Activated T-helper 1 cell treated with anti-CD3 and anti-CD28 coated beads, Interleukin-2, amount 50 U/mL, for 16 hours (primary cell): ENCODE measurements at regions not wholly inside any gene's neighbourhood (a gene's known extent, or its start where the extent isn't known, plus 50 kb on each side); places are given as distances from the start of the nearest gene placed in this dataset.

Source experiments
- DNase-seq, 2 donors: peaks; one replicate each; pipeline ENCODE4 v3.0.0-alpha.2; 2020; ENCODE audit warnings: low read depth in 1 of 2, low spot score in 1 of 2

DNA sequence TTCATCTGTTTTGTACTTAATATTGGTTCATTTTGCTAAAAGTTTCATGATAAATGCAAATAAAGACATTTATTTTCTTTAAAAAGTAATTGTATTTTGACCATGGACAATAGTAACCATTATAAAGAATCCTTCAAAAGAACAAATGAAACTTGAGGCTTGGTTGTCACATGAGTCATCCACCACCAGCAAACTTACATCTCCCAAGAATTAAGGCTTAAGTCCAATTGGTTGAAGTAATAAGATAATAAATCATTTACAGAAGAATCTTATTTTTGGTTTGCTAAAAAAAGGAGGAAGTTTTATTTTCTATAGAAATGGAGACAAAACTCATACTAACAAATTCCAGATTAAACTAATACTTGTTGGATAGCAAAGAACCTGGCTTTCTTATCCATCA, 84.8 kb upstream of the KITLG start:
- no peak for DNase-seq

DNA sequence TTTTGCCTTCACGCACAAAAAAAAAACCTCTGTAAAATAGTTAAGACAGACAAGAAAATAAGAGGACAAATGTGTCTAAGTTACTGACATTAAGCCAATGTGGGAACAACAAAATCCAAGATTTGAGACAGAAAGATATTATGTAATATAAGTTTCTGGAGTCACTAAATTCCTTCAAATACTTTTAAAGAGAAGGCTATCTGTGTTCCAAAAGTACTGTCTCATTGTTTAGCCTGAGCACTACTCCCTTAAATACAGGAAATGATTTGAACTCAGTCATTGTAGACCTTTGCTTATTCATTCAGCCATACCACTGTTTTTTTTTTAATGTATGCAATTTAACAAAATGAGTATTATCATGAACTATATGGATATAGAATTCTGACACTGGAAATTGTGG, 82.7 kb upstream of the KITLG start:
- no peak for DNase-seq

- no peak for DNase-seq
These were observed 81.8 kb upstream of the KITLG start for GRCh38 chr12:88662093-88662492.

DNA sequence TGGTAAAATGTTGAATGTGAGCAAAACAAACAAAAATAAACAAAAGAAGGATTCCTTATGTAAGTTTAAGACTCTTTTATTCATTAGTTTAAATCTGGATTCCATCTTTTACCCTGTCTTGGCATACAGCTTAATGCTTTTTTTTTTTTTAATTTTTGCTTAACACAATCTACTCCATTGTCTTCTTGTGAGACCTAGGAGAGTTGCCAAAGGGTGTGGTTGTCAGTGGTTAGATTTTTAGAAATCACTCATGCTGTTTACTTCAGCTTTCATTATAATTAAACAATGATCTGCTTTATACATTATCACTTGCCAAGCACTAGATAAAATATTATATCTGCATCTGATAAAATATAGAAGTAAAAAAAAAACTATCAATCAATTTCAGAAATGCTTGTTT, 77.7 kb upstream of the KITLG start:
- no peak for DNase-seq

- DNase-seq, result no peak
These were observed 70.4 kb upstream of the KITLG start for GRCh38 chr12:88650715-88651114.

DNA sequence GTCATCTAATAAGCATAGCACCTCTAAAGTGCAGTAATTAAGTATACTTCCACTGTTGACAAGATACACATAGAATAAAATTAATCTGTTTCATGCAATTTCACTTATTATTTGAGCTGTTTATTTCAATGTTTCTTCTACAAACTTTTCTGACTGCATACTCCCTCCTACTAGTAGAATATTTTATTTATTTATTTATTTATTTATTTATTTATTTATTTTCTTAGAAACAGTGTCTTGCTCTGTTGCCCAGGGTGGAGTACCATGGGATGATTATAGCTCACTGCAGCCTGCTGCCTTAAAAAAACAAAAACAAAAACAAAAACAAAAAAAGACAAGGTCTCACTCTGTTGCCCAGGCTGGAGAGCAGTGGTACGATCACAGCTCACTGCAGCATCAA, 68.4 kb upstream of the KITLG start:
- DNase-seq, result no peak

GRCh38 chr12:88646824-88647223, 66.6 kb upstream of the KITLG start:
- DNase-seq, result no peak

DNA sequence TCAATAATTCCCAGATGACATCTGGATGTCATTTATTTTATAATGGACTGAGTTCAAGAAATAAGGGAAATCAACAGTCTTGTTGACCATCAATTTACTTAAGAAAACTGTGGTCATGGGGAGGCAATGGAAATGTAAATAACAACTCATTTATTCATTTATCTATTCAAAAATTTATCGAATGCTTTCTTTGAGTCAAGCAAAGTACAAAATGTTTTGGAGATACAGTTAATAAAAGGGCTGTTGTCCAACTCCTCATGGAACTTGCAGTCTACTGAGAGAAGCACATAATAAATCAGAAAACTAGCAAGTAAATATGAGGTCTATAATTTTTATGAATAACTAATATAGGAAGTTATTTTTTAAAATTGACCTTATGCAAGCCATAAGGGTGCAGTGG, 65.5 kb upstream of the KITLG start:
- DNase-seq, result no peak

- no peak for DNase-seq
These were observed 64.9 kb upstream of the KITLG start for GRCh38 chr12:88644946-88645702.

GRCh38 chr12:88643685-88644084, 63.4 kb upstream of the KITLG start:
- no peak for DNase-seq

GRCh38 chr12:88642675-88643431, 62.6 kb upstream of the KITLG start:
- DNase-seq, result no peak

- DNase-seq, result no peak
These were observed 58.9 kb upstream of the KITLG start for GRCh38 chr12:88638966-88639760.

- no peak for DNase-seq
These were observed 58.1 kb upstream of the KITLG start for GRCh38 chr12:88638388-88638787.

- DNase-seq, result no peak
These were observed 53.7 kb upstream of the KITLG start for GRCh38 chr12:88634008-88634407.

GRCh38 chr12:88633312-88633711, 53.0 kb upstream of the KITLG start:
- no peak for DNase-seq

GRCh38 chr12:88630561-88630960, 50.3 kb upstream of the KITLG start:
- DNase-seq, result no peak
